SK-N-MC (cell line): ENCODE measurements at regions not wholly inside any gene's neighbourhood (a gene's known extent, or its start where the extent isn't known, plus 50 kb on each side); places are given as distances from the start of the nearest gene placed in this dataset.

ENCODE experiments used
- EZH2 ChIP-seq: fragments of 200-600 bp; sonication (generic); IDR thresholded peaks from one replicate; pipeline ENCODE4 v1.6.1; 2017; ENCODE audit warnings: antibody characterized with exemption
- POLR2AphosphoS5 ChIP-seq: IDR thresholded peaks from 2 replicates; pipeline ENCODE4 v1.6.1; 2012; ENCODE audit warnings: mild to moderate bottlenecking, low read depth, low read length, borderline replicate concordance

DNA sequence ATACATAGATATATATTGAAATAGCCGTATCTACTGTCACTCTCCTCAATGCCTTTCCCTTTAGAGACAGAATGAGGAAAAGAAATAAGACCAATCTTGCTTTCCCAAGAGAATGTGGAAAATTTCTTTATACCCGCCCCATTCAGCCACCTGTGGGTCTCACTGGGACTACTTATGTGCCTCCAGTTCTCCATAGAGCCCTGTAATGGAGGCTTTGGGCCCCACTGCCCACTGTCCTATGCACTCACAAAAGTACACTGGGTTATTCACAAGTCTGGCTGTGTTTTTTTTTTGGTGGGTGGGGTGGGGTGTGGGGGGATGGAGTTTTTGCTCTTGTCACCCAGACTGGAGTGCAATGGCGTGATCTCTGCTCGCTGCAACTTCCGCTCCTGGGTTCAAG, 70.4 kb upstream of the ELOVL6 start:
- no peak for TF ChIP-seq POLR2AphosphoS5
- no peak for TF ChIP-seq EZH2
